Activated CD4-positive, alpha-beta memory T cell treated with anti-CD3 and anti-CD28 coated beads for 36 hours (primary cell): ENCODE measurements at regions not wholly inside any gene's neighbourhood (a gene's known extent, or its start where the extent isn't known, plus 50 kb on each side); places are given as distances from the start of the nearest gene placed in this dataset.
"Not testable (repeated sequence)": the region's sequence is repeated elsewhere in the genome, so short reads cannot be mapped to it uniquely, and the experiment has no call there.

ENCODE experiments used
- CTCF ChIA-PET: fragments of 350-600 bp; sonication (Branson Sonifier 250); formaldehyde crosslinking; loops from one replicate; lab custom pipeline; 2021; ENCODE audit warnings: antibody characterized with exemption, inconsistent platforms; lab: Charles Lee
- POLR2A ChIA-PET: fragments of 350-600 bp; sonication (Branson Sonifier 250); formaldehyde crosslinking; loops from one replicate; lab custom pipeline; 2021; ENCODE audit warnings: antibody characterized with exemption; lab: Charles Lee
- DNase-seq: peaks from one replicate; pipeline ENCODE4 v3.0.0-alpha.2; 2020
- H3K27ac Mint-ChIP-seq: one replicate; pipeline ENCODE4 v1.8.0; 2021; ENCODE audit warnings: mixed read lengths
- H3K27me3 Mint-ChIP-seq: one replicate; pipeline ENCODE4 v1.8.0; 2021; ENCODE audit warnings: mixed read lengths
- H3K36me3 Mint-ChIP-seq: one replicate; pipeline ENCODE4 v1.8.0; 2021; ENCODE audit warnings: mixed read lengths
- H3K4me1 Mint-ChIP-seq: one replicate; pipeline ENCODE4 v1.8.0; 2021; ENCODE audit warnings: low read depth, mixed read lengths
- H3K4me3 Mint-ChIP-seq: one replicate; pipeline ENCODE4 v1.8.0; 2021; ENCODE audit warnings: mild to moderate bottlenecking, mixed read lengths
- H3K9me3 Mint-ChIP-seq: one replicate; pipeline ENCODE4 v1.8.0; 2021; ENCODE audit warnings: mixed read lengths
- intact Hi-C: fragments of 100-400 bp; cut with micrococcal nuclease; formaldehyde crosslinking; loops from one replicate; pipeline ENCODE4 v1.15.1; 2023

GRCh38 chr11:16604794-16605388 is 133.6 kb upstream of the C11orf58 start:
- CTCF ChIA-PET: interaction anchor here (1.0 to 4.2 kb wide), 2 partner anchors 9 kb away, joined by 3 to 25 read pairs; no protein-coding TSS in a partner anchor
- Mint-ChIP-seq H3K4me1 (peaks cover 23% of the 10 kb centered on the region), H3K4me3 (peak overlapping the region; percentile 75), H3K27ac (no peak overlapping the region), H3K27me3 (peaks cover 48% of the 10 kb centered on the region), H3K36me3 (peaks cover 3% of the 10 kb centered on the region), H3K9me3 (no peaks in the 10 kb centered on the region)
- intact Hi-C loops: loop anchor here (5.0 kb wide), 3 partner anchors 93 to 788 kb away; no protein-coding TSS in a partner anchor
- POLR2A ChIA-PET: interaction anchor here (1.0 kb wide), 1 partner anchor 133 kb away, joined by 3 read pairs; the partner anchor contains the start of gene C11orf58
- peak; percentile 30 for DNase-seq

GRCh38 chr11:16603890-16604793 is 134.3 kb upstream of the C11orf58 start:
- DNase-seq: no peak
- ChIA-PET POLR2A (interaction anchor here (1.0 kb wide), 1 partner anchor 134 kb away, joined by 3 read pairs; the partner anchor contains the start of gene C11orf58), CTCF (interaction anchor here (1.0 to 4.2 kb wide), 2 partner anchors 8 to 10 kb away, joined by 3 to 25 read pairs; no protein-coding TSS in a partner anchor)
- peaks cover 23% of the 10 kb centered on the region for H3K4me1 Mint-ChIP-seq
- peak overlapping the region; percentile 45 for H3K4me3 Mint-ChIP-seq
- no peaks in the 10 kb centered on the region for H3K9me3 Mint-ChIP-seq
- H3K27me3 Mint-ChIP-seq: peaks cover 48% of the 10 kb centered on the region
- no peak overlapping the region for H3K27ac Mint-ChIP-seq
- intact Hi-C loops: no loop called here
- peaks cover 3% of the 10 kb centered on the region for H3K36me3 Mint-ChIP-seq

- H3K4me3 Mint-ChIP-seq: no peak overlapping the region
- CTCF ChIA-PET: interaction anchor here (4.2 kb wide), 1 partner anchor 11 kb away, joined by 25 read pairs; no protein-coding TSS in a partner anchor
Measured at GRCh38 chr11:16603245-16603644, 135.2 kb upstream of the C11orf58 start.

GRCh38 chr11:16598906-16599305 is 139.5 kb upstream of the C11orf58 start:
- ChIA-PET POLR2A (no interaction called here), CTCF (no interaction called here)
- Mint-ChIP-seq H3K27ac (no peak overlapping the region), H3K4me3 (no peak overlapping the region), H3K27me3 (peaks cover 27% of the 10 kb centered on the region), H3K36me3 (no peaks in the 10 kb centered on the region), H3K4me1 (no peaks in the 10 kb centered on the region), H3K9me3 (no peaks in the 10 kb centered on the region)
- intact Hi-C loops: no loop called here
- DNase-seq: no peak

More at GRCh38 chr11:16603245-16603644, 135.2 kb upstream of the C11orf58 start:
- Mint-ChIP-seq H3K4me1 (peaks cover 23% of the 10 kb centered on the region), H3K36me3 (peaks cover 3% of the 10 kb centered on the region), H3K9me3 (no peaks in the 10 kb centered on the region), H3K27ac (no peak overlapping the region), H3K27me3 (peaks cover 52% of the 10 kb centered on the region)
- DNase-seq: no peak
- POLR2A ChIA-PET: no interaction called here
- intact Hi-C loops: no loop called here

GRCh38 chr11:16598032-16598431 is 140.4 kb upstream of the C11orf58 start:
- intact Hi-C loops: no loop called here
- H3K36me3 Mint-ChIP-seq: no peaks in the 10 kb centered on the region
- no peak overlapping the region for H3K27ac Mint-ChIP-seq
- no peak for DNase-seq
- peaks cover 19% of the 10 kb centered on the region for H3K27me3 Mint-ChIP-seq
- CTCF ChIA-PET: no interaction called here
- no peak overlapping the region for H3K4me3 Mint-ChIP-seq
- POLR2A ChIA-PET: no interaction called here
- no peaks in the 10 kb centered on the region for H3K4me1 Mint-ChIP-seq
- H3K9me3 Mint-ChIP-seq: no peaks in the 10 kb centered on the region

- Mint-ChIP-seq H3K4me3 (no peak overlapping the region), H3K27me3 (peaks cover 11% of the 10 kb centered on the region), H3K27ac (no peak overlapping the region), H3K4me1 (no peaks in the 10 kb centered on the region), H3K36me3 (no peaks in the 10 kb centered on the region), H3K9me3 (no peaks in the 10 kb centered on the region)
- intact Hi-C loops: no loop called here
- ChIA-PET POLR2A (interaction anchor here (0.8 kb wide), 1 partner anchor 17 kb away, joined by 3 read pairs; no protein-coding TSS in a partner anchor), CTCF (interaction anchor here (1.1 to 1.2 kb wide), 2 partner anchors 9 to 18 kb away, joined by 3 read pairs; no protein-coding TSS in a partner anchor)
- no peak for DNase-seq
Measured at GRCh38 chr11:16596231-16596630, 142.2 kb upstream of the C11orf58 start.

- Mint-ChIP-seq H3K9me3 (no peaks in the 10 kb centered on the region), H3K27me3 (peaks cover 2% of the 10 kb centered on the region), H3K4me1 (no peaks in the 10 kb centered on the region), H3K36me3 (no peaks in the 10 kb centered on the region), H3K4me3 (no peak overlapping the region), H3K27ac (no peak overlapping the region)
- DNase-seq: no peak
- POLR2A ChIA-PET: no interaction called here
- intact Hi-C loops: no loop called here
- CTCF ChIA-PET: no interaction called here
Measured at GRCh38 chr11:16591157-16591556, 147.3 kb upstream of the C11orf58 start.

GRCh38 chr11:16587670-16588069 is 150.8 kb upstream of the C11orf58 start:
- H3K36me3 Mint-ChIP-seq: no peaks in the 10 kb centered on the region
- no peak overlapping the region for H3K4me3 Mint-ChIP-seq
- ChIA-PET CTCF (interaction anchor here (0.6 kb wide), 1 partner anchor 18 kb away, joined by 3 read pairs; no protein-coding TSS in a partner anchor), POLR2A (no interaction called here)
- no peaks in the 10 kb centered on the region for H3K9me3 Mint-ChIP-seq
- intact Hi-C loops: no loop called here
- no peak overlapping the region for H3K27ac Mint-ChIP-seq
- no peaks in the 10 kb centered on the region for H3K4me1 Mint-ChIP-seq
- peaks cover 1% of the 10 kb centered on the region for H3K27me3 Mint-ChIP-seq
- DNase-seq: no peak

- Mint-ChIP-seq H3K4me3 (no peak overlapping the region), H3K4me1 (no peaks in the 10 kb centered on the region), H3K27me3 (no peaks in the 10 kb centered on the region), H3K27ac (no peak overlapping the region), H3K36me3 (no peaks in the 10 kb centered on the region), H3K9me3 (peaks cover 2% of the 10 kb centered on the region)
- DNase-seq: no peak
- POLR2A ChIA-PET: no interaction called here
- intact Hi-C loops: no loop called here
- CTCF ChIA-PET: no interaction called here
Measured at GRCh38 chr11:16584569-16584968, 153.9 kb upstream of the C11orf58 start.

- CTCF ChIA-PET, DNase-seq, H3K36me3 Mint-ChIP-seq, intact Hi-C loops, H3K4me3 Mint-ChIP-seq, POLR2A ChIA-PET, H3K27ac Mint-ChIP-seq, H3K4me1 Mint-ChIP-seq, H3K9me3 Mint-ChIP-seq, H3K27me3 Mint-ChIP-seq: not testable (repeated sequence)
Measured at GRCh38 chr11:16581078-16581477, 157.4 kb upstream of the C11orf58 start.

GRCh38 chr11:16577490-16577889 is 161.0 kb upstream of the C11orf58 start:
- Mint-ChIP-seq H3K4me1 (no peaks in the 10 kb centered on the region), H3K27ac (no peak overlapping the region), H3K4me3 (no peak overlapping the region), H3K27me3 (no peaks in the 10 kb centered on the region), H3K36me3 (no peaks in the 10 kb centered on the region), H3K9me3 (peaks cover 2% of the 10 kb centered on the region)
- ChIA-PET POLR2A (no interaction called here), CTCF (no interaction called here)
- no peak for DNase-seq
- intact Hi-C loops: no loop called here

- H3K27ac Mint-ChIP-seq, H3K27me3 Mint-ChIP-seq, POLR2A ChIA-PET, H3K9me3 Mint-ChIP-seq, intact Hi-C loops, H3K4me3 Mint-ChIP-seq, H3K36me3 Mint-ChIP-seq, DNase-seq, H3K4me1 Mint-ChIP-seq: not testable (repeated sequence)
- CTCF ChIA-PET: interaction anchor here (0.6 kb wide), 1 partner anchor 924 kb away, joined by 3 read pairs; no protein-coding TSS in a partner anchor
Measured at GRCh38 chr11:16574889-16575288, 163.6 kb upstream of the C11orf58 start.
